ENCODE measurements at regions not wholly inside any gene's neighbourhood (a gene's known extent, or its start where the extent isn't known, plus 50 kb on each side); places are given as distances from the start of the nearest gene placed in this dataset.

GRCh38 chr13:69306766-69307165 lies 800.9 kb upstream of the ATXN8OS start:
- POLR2A ChIA-PET, result no interaction called here
- Histone ChIP-seq H3K4me3 (ENCODE audit: low read depth, low read length) (no peak overlapping the region), H3K27me3 (ENCODE audit: control insufficient read depth, insufficient read depth, low read length) (no peaks in the 10 kb centered on the region), H3K36me3 (ENCODE audit: control insufficient read depth, insufficient read depth, low read length) (no peaks in the 10 kb centered on the region)
- CTCF ChIA-PET, result no interaction called here
- no peak for DNase-seq (ENCODE audit: low read depth)
- no peak for TF ChIP-seq CTCF (IDR thresholded peaks at IDR 0.05; ENCODE audit: insufficient read depth, low read depth, low read length)

GRCh38 chr13:69300131-69300530 lies 807.5 kb upstream of the ATXN8OS start:
- no peaks in the 10 kb centered on the region for H3K36me3 ChIP-seq (ENCODE audit: control insufficient read depth, insufficient read depth, low read length)
- no peak for TF ChIP-seq CTCF (IDR thresholded peaks at IDR 0.05; ENCODE audit: insufficient read depth, low read depth, low read length)
- no peaks in the 10 kb centered on the region for H3K27me3 ChIP-seq (ENCODE audit: control insufficient read depth, insufficient read depth, low read length)
- no peak for DNase-seq (ENCODE audit: low read depth)
- ChIA-PET CTCF (no interaction called here), POLR2A (no interaction called here)
- H3K4me3 ChIP-seq (ENCODE audit: low read depth, low read length), result no peak overlapping the region

- TF ChIP-seq CTCF (IDR thresholded peaks at IDR 0.05; ENCODE audit: insufficient read depth, low read depth, low read length), result no peak
- Histone ChIP-seq H3K36me3 (ENCODE audit: control insufficient read depth, insufficient read depth, low read length) (no peaks in the 10 kb centered on the region), H3K27me3 (ENCODE audit: control insufficient read depth, insufficient read depth, low read length) (no peaks in the 10 kb centered on the region), H3K4me3 (ENCODE audit: low read depth, low read length) (no peak overlapping the region)
- DNase-seq (ENCODE audit: low read depth), result no peak
- ChIA-PET CTCF (no interaction called here), POLR2A (no interaction called here)
Measured at GRCh38 chr13:69296130-69296529, 811.5 kb upstream of the ATXN8OS start.

GRCh38 chr13:69292789-69293425 lies 814.7 kb upstream of the ATXN8OS start:
- DNase-seq (ENCODE audit: low read depth), result no peak
- Histone ChIP-seq H3K27me3 (ENCODE audit: control insufficient read depth, insufficient read depth, low read length) (no peaks in the 10 kb centered on the region), H3K4me3 (ENCODE audit: low read depth, low read length) (no peak overlapping the region), H3K36me3 (ENCODE audit: control insufficient read depth, insufficient read depth, low read length) (no peaks in the 10 kb centered on the region)
- CTCF ChIA-PET, result no interaction called here
- POLR2A ChIA-PET, result no interaction called here
- TF ChIP-seq CTCF (IDR thresholded peaks at IDR 0.05; ENCODE audit: insufficient read depth, low read depth, low read length), result no peak

- H3K27me3 ChIP-seq (ENCODE audit: control insufficient read depth, insufficient read depth, low read length), result no peaks in the 10 kb centered on the region
- POLR2A ChIA-PET, result no interaction called here
- TF ChIP-seq CTCF (IDR thresholded peaks at IDR 0.05; ENCODE audit: insufficient read depth, low read depth, low read length), result no peak
- CTCF ChIA-PET, result no interaction called here
- DNase-seq (ENCODE audit: low read depth), result no peak
- no peaks in the 10 kb centered on the region for H3K36me3 ChIP-seq (ENCODE audit: control insufficient read depth, insufficient read depth, low read length)
- H3K4me3 ChIP-seq (ENCODE audit: low read depth, low read length), result no peak overlapping the region
Measured at GRCh38 chr13:69291292-69291906, 816.2 kb upstream of the ATXN8OS start.

All from BJ (cell line).